K562 (cell line): ENCODE measurements at regions not wholly inside any gene's neighbourhood (a gene's known extent, or its start where the extent isn't known, plus 50 kb on each side); places are given as distances from the start of the nearest gene placed in this dataset.

Source experiments
- EHMT2 ChIP-seq: fragments of 450-650 bp; IDR thresholded peaks from 2 replicates; pipeline ENCODE4 v1.6.1; 2018; ENCODE audit warnings: antibody characterized with exemption
- HEY1 ChIP-seq: fragments of 250-450 bp; sonication (Bioruptor Pico); IDR thresholded peaks from 2 replicates; pipeline ENCODE4 v1.5.0; 2020; ENCODE audit warnings: mild to moderate bottlenecking, moderate library complexity, borderline replicate concordance
- YY1 ChIP-seq, 3 experiments: IDR thresholded peaks; 2 replicates each; pipeline ENCODE4 v1.6.1; 2011; ENCODE audit warnings: low read length in 2 of 3, mild to moderate bottlenecking in 2 of 3, moderate library complexity in 2 of 3, borderline replicate concordance in 1 of 3, control low read depth in 1 of 3, low read depth in 1 of 3; ENCODE audit not compliant: insufficient read depth in 3 of 3, insufficient replicate concordance in 2 of 3, control insufficient read depth in 1 of 3, insufficient read length in 1 of 3; ENCODE audit errors: extremely low read depth in 1 of 3
- ZBTB1 ChIP-seq: sonication (generic); formaldehyde crosslinking; IDR thresholded peaks from 2 replicates; pipeline ENCODE4 v1.8.1; 2023; ENCODE audit warnings: missing genetic modification reagents, low read depth, mild to moderate bottlenecking, borderline replicate concordance
- TF ChIP-seq, protein P1 (sequence below), 3 experiments: IDR thresholded peaks in 2 of 3; conservative IDR thresholded peaks in 1 of 3; 2 replicates each; pipeline ENCODE4 v1.5.1; 2011 to 2012; ENCODE audit warnings: low read length in 3 of 3, mild to moderate bottlenecking in 3 of 3, control low read depth in 2 of 3, improper control_type of control experiment in 1 of 3, inconsistent platforms in 1 of 3, low read depth in 1 of 3, mixed read lengths in 1 of 3, moderate library complexity in 1 of 3; ENCODE audit not compliant: insufficient read depth in 2 of 3
- TF ChIP-seq, protein P2 (sequence below): fragments of 450-650 bp; IDR thresholded peaks from 2 replicates; pipeline ENCODE4 v1.6.1; 2016; ENCODE audit warnings: borderline replicate concordance
- TF ChIP-seq, protein P3 (sequence below), 2 experiments: fragments of 450-650 bp; formaldehyde crosslinking in 1 of 2; IDR thresholded peaks; 2 replicates each; pipeline versions ENCODE4 v1.4.0 to v1.6.1; 2014 to 2020; ENCODE audit warnings: mild to moderate bottlenecking in 2 of 2, borderline replicate concordance in 1 of 2, low read depth in 1 of 2
- TF ChIP-seq, protein P4 (sequence below): sonication (generic); formaldehyde crosslinking; IDR thresholded peaks from 2 replicates; pipeline ENCODE4 v1.5.0; 2020; ENCODE audit warnings: missing genetic modification reagents
- TF ChIP-seq, protein P5 (sequence below): sonication (generic); formaldehyde crosslinking; IDR thresholded peaks from 2 replicates; pipeline ENCODE4 v1.8.1; 2022; ENCODE audit warnings: missing genetic modification reagents

DNA sequence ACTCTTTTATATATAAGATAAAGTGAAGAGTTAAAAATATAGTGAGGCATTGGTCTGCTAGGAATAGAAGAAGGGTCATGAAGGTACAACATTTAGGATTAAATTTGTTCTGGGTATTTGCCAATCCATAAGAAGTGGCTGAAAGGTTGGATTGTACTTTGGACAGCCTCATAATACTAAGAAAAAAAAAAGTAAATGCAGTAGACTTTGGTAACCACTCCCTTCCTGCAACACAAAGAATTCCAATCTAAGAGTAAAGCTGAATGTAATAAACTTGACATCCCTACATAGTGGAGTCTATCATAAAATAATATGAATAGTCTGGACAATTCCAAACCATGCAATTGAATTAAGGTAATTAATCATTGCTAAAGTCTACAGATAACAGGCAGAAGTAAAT lies 2294.4 kb downstream of the LRRC4C start:
- TF ChIP-seq, protein P1, sequence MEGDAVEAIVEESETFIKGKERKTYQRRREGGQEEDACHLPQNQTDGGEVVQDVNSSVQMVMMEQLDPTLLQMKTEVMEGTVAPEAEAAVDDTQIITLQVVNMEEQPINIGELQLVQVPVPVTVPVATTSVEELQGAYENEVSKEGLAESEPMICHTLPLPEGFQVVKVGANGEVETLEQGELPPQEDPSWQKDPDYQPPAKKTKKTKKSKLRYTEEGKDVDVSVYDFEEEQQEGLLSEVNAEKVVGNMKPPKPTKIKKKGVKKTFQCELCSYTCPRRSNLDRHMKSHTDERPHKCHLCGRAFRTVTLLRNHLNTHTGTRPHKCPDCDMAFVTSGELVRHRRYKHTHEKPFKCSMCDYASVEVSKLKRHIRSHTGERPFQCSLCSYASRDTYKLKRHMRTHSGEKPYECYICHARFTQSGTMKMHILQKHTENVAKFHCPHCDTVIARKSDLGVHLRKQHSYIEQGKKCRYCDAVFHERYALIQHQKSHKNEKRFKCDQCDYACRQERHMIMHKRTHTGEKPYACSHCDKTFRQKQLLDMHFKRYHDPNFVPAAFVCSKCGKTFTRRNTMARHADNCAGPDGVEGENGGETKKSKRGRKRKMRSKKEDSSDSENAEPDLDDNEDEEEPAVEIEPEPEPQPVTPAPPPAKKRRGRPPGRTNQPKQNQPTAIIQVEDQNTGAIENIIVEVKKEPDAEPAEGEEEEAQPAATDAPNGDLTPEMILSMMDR (IDR thresholded peaks at IDR 0.05 in 2 of 3, conservative IDR thresholded peaks at IDR 0.05 in 1 of 3; ENCODE audit: insufficient read depth in 2 of 3, low read depth in 1 of 3, low read length in 3 of 3): no peak
- no peak for TF ChIP-seq HEY1 (CRISPR knock-in tag)
- TF ChIP-seq, protein P2, sequence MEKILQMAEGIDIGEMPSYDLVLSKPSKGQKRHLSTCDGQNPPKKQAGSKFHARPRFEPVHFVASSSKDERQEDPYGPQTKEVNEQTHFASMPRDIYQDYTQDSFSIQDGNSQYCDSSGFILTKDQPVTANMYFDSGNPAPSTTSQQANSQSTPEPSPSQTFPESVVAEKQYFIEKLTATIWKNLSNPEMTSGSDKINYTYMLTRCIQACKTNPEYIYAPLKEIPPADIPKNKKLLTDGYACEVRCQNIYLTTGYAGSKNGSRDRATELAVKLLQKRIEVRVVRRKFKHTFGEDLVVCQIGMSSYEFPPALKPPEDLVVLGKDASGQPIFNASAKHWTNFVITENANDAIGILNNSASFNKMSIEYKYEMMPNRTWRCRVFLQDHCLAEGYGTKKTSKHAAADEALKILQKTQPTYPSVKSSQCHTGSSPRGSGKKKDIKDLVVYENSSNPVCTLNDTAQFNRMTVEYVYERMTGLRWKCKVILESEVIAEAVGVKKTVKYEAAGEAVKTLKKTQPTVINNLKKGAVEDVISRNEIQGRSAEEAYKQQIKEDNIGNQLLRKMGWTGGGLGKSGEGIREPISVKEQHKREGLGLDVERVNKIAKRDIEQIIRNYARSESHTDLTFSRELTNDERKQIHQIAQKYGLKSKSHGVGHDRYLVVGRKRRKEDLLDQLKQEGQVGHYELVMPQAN: no peak
- TF ChIP-seq, protein P3, sequence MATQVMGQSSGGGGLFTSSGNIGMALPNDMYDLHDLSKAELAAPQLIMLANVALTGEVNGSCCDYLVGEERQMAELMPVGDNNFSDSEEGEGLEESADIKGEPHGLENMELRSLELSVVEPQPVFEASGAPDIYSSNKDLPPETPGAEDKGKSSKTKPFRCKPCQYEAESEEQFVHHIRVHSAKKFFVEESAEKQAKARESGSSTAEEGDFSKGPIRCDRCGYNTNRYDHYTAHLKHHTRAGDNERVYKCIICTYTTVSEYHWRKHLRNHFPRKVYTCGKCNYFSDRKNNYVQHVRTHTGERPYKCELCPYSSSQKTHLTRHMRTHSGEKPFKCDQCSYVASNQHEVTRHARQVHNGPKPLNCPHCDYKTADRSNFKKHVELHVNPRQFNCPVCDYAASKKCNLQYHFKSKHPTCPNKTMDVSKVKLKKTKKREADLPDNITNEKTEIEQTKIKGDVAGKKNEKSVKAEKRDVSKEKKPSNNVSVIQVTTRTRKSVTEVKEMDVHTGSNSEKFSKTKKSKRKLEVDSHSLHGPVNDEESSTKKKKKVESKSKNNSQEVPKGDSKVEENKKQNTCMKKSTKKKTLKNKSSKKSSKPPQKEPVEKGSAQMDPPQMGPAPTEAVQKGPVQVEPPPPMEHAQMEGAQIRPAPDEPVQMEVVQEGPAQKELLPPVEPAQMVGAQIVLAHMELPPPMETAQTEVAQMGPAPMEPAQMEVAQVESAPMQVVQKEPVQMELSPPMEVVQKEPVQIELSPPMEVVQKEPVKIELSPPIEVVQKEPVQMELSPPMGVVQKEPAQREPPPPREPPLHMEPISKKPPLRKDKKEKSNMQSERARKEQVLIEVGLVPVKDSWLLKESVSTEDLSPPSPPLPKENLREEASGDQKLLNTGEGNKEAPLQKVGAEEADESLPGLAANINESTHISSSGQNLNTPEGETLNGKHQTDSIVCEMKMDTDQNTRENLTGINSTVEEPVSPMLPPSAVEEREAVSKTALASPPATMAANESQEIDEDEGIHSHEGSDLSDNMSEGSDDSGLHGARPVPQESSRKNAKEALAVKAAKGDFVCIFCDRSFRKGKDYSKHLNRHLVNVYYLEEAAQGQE (IDR thresholded peaks at IDR 0.05; ENCODE audit: borderline replicate concordance): no peak
- TF ChIP-seq, protein P3 (CRISPR knock-in tag; IDR thresholded peaks at IDR 0.05; ENCODE audit: low read depth): no peak
- TF ChIP-seq, protein P4, sequence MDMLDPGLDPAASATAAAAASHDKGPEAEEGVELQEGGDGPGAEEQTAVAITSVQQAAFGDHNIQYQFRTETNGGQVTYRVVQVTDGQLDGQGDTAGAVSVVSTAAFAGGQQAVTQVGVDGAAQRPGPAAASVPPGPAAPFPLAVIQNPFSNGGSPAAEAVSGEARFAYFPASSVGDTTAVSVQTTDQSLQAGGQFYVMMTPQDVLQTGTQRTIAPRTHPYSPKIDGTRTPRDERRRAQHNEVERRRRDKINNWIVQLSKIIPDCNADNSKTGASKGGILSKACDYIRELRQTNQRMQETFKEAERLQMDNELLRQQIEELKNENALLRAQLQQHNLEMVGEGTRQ (CRISPR knock-in tag): no peak
- no peak for TF ChIP-seq YY1 (IDR thresholded peaks at IDR 0.05; ENCODE audit: borderline replicate concordance in 1 of 3, control insufficient read depth in 1 of 3, extremely low read depth in 1 of 3, insufficient read depth in 3 of 3, insufficient read length in 1 of 3, insufficient replicate concordance in 2 of 3, low read depth in 1 of 3, low read length in 2 of 3)
- no peak for TF ChIP-seq ZBTB1
- TF ChIP-seq, protein P5, sequence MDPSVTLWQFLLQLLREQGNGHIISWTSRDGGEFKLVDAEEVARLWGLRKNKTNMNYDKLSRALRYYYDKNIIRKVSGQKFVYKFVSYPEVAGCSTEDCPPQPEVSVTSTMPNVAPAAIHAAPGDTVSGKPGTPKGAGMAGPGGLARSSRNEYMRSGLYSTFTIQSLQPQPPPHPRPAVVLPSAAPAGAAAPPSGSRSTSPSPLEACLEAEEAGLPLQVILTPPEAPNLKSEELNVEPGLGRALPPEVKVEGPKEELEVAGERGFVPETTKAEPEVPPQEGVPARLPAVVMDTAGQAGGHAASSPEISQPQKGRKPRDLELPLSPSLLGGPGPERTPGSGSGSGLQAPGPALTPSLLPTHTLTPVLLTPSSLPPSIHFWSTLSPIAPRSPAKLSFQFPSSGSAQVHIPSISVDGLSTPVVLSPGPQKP: no peak
- no peak for TF ChIP-seq EHMT2
